GM13976 (cell line): ENCODE measurements at regions not wholly inside any gene's neighbourhood (a gene's known extent, or its start where the extent isn't known, plus 50 kb on each side); places are given as distances from the start of the nearest gene placed in this dataset.

ENCODE experiments used
- DNase-seq: peaks from one replicate; pipeline ENCODE4 v3.0.0; 2012; ENCODE audit warnings: low spot score
- CTCF ChIP-seq: IDR thresholded peaks from 2 replicates; pipeline ENCODE4 v1.5.1; 2012; ENCODE audit warnings: borderline replicate concordance, mild to moderate bottlenecking; ENCODE audit not compliant: insufficient read depth; ENCODE audit errors: extremely low read depth, missing control alignments, control extremely low read depth
- in situ Hi-C: fragments of 300-500 bp; cut with MboI; formaldehyde crosslinking; loops from one replicate; pipeline ENCODE4 v1.12.0; 2022; ENCODE audit warnings: low sequenced_read_pairs, mixed read lengths, inconsistent platforms; ENCODE audit not compliant: unreplicated experiment

- in situ Hi-C loops: no loop called here
- no peak for DNase-seq
- TF ChIP-seq CTCF: no peak
Measured at GRCh38 chr6:167471548-167471930, 146.7 kb downstream of the TTLL2 start.

- no peak for DNase-seq
- in situ Hi-C loops: no loop called here
- TF ChIP-seq CTCF: no peak
Measured at GRCh38 chr6:167472148-167472547, 147.3 kb downstream of the TTLL2 start.

GRCh38 chr6:167472880-167473279, 148.0 kb downstream of the TTLL2 start:
- in situ Hi-C loops: no loop called here
- no peak for DNase-seq
- no peak for TF ChIP-seq CTCF

- in situ Hi-C loops: no loop called here
- no peak for TF ChIP-seq CTCF
- no peak for DNase-seq
Measured at GRCh38 chr6:167474171-167474570, 149.3 kb downstream of the TTLL2 start.

GRCh38 chr6:167474725-167475124, 149.8 kb downstream of the TTLL2 start:
- TF ChIP-seq CTCF: no peak
- no peak for DNase-seq
- in situ Hi-C loops: no loop called here

- in situ Hi-C loops: no loop called here
- TF ChIP-seq CTCF: no peak
- no peak for DNase-seq
Measured at GRCh38 chr6:167475947-167476346, 151.1 kb downstream of the TTLL2 start.
